ENCODE measurements at regions not wholly inside any gene's neighbourhood (a gene's known extent, or its start where the extent isn't known, plus 50 kb on each side); places are given as distances from the start of the nearest gene placed in this dataset.

DNA sequence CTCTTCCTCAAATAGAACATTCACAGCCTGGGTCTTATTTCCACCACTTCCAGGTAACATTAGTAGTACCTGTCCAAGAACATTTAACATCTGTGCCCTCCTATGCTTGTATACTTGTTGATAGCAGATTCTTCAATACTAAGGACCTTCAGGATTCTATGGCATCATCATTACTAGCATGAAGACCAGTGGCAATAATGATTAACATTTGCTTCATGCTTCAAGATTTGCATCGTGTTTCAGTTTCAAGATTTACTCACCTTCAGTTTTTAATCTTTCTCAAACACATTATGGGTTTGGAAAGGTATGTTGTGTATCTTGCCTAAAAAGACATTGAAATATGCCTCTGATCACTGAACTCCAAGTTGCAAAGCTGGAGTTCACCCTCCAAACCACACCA is 412.8 kb upstream of the NRSN1 start:
- no peak overlapping the region for H3K4me3 ChIP-seq (ENCODE audit: low read depth, low read length)
- no peak for TF ChIP-seq CTCF (IDR thresholded peaks at IDR 0.05; ENCODE audit: insufficient read depth, low read depth, low read length)
- no peak for DNase-seq (ENCODE audit: low read depth)

GRCh38 chr6:23728707-23729106 is 397.3 kb upstream of the NRSN1 start:
- no peak for TF ChIP-seq CTCF (IDR thresholded peaks at IDR 0.05; ENCODE audit: insufficient read depth, low read depth, low read length)
- DNase-seq (ENCODE audit: low read depth) = peak; percentile 10
- no peak overlapping the region for H3K4me3 ChIP-seq (ENCODE audit: low read depth, low read length)

DNA sequence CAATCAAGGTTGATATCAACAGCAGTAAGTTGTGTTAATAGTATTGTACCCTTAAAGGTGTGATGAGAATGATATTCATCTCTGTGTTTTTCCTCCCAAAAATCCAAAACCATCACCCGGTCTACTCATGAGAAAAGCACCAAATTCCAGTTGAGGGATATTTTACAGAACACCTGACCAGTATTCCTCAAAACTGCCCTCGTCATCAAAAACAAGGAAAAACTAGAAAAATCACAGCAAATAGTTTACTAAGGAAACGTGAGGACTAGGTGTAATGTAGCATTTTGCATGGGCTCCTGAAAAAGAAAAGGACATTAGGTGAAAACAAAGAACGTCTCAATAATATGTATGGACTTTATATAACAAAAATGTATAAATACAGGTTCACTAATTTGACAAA is 394.4 kb upstream of the NRSN1 start:
- DNase-seq (ENCODE audit: low read depth) = no peak
- H3K4me3 ChIP-seq (ENCODE audit: low read depth, low read length) = no peak overlapping the region
- TF ChIP-seq CTCF (IDR thresholded peaks at IDR 0.05; ENCODE audit: insufficient read depth, low read depth, low read length) = no peak

GRCh38 chr6:23732521-23732920 is 393.5 kb upstream of the NRSN1 start:
- H3K4me3 ChIP-seq (ENCODE audit: low read depth, low read length) = no peak overlapping the region
- DNase-seq (ENCODE audit: low read depth) = no peak
- TF ChIP-seq CTCF (IDR thresholded peaks at IDR 0.05; ENCODE audit: insufficient read depth, low read depth, low read length) = no peak

- no peak overlapping the region for H3K4me3 ChIP-seq (ENCODE audit: low read depth, low read length)
- no peak for DNase-seq (ENCODE audit: low read depth)
- TF ChIP-seq CTCF (IDR thresholded peaks at IDR 0.05; ENCODE audit: insufficient read depth, low read depth, low read length) = no peak
These were observed 390.9 kb upstream of the NRSN1 start for GRCh38 chr6:23735151-23735550.

DNA sequence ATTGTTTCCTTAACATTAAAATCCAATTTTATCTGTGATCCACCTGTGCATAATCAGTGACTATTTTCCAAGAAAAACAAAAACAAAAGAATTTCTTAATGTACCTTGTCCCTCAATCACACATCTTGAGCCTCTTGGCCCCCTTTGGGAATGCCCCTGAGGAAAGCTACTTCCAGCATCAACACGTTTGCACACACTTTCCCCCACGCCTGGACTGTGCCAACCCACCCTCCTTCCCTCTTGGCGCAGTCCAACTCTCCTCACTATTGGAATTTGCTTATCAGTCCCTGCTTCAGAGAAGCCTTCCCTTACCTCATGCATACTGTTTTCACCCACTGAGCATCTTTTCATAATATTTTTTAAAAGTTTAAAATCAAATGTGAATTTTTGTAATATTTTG is 389.4 kb upstream of the NRSN1 start:
- H3K4me3 ChIP-seq (ENCODE audit: low read depth, low read length) = no peak overlapping the region
- TF ChIP-seq CTCF (IDR thresholded peaks at IDR 0.05; ENCODE audit: insufficient read depth, low read depth, low read length) = no peak
- DNase-seq (ENCODE audit: low read depth) = no peak

DNA sequence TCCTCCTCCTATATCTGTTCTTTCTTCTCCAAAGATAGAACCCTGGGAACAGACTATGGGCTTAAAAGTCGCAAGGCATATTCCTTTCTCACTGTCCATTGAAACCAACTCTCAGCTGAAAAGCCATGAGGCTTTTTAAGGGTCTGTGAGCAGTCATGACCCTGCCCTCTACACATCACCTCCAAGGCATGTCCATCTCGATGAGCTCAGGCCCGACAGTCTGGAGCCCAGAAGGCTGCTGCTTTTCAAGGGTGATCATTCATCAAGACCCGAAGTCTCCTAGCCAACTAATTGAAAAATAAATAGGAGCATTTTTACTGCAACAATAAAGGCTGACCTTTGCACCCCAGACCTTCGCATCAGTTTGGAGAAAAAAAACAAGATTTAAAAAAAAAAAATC is 378.8 kb upstream of the NRSN1 start:
- no peak for TF ChIP-seq CTCF (IDR thresholded peaks at IDR 0.05; ENCODE audit: insufficient read depth, low read depth, low read length)

More for the DNA sequence above, 378.8 kb upstream of the NRSN1 start:
- no peak overlapping the region for H3K4me3 ChIP-seq (ENCODE audit: low read depth, low read length)
- no peak for DNase-seq (ENCODE audit: low read depth)

All from fibroblast of villous mesenchyme (primary cell).